Activated B cell treated with CpG ODN at 0.5 μM for 24 hours (primary cell): ENCODE measurements at regions not wholly inside any gene's neighbourhood (a gene's known extent, or its start where the extent isn't known, plus 50 kb on each side); places are given as distances from the start of the nearest gene placed in this dataset.

Source experiments
- ATAC-seq: fragments of 200-7000 bp; cut with Tn5 transposase; one replicate; pipeline ENCODE4 v1.10.0; 2021; ENCODE audit warnings: low read depth, mild to moderate bottlenecking, moderate library complexity
- CTCF ChIA-PET: fragments of 350-600 bp; sonication (Branson Sonifier 250); formaldehyde crosslinking; loops from one replicate; lab custom pipeline; 2021; ENCODE audit warnings: antibody characterized with exemption; lab: Charles Lee
- POLR2A ChIA-PET: fragments of 350-600 bp; sonication (Branson Sonifier 250); formaldehyde crosslinking; loops from one replicate; lab custom pipeline; 2021; ENCODE audit warnings: antibody characterized with exemption; lab: Charles Lee
- DNase-seq: peaks from one replicate; pipeline ENCODE4 v3.0.0; 2022
- H3K27ac Mint-ChIP-seq: one replicate; pipeline ENCODE4 v1.8.0; 2020; ENCODE audit warnings: mixed read lengths
- H3K27me3 Mint-ChIP-seq: one replicate; pipeline ENCODE4 v1.8.0; 2021; ENCODE audit warnings: mixed read lengths
- H3K36me3 Mint-ChIP-seq: one replicate; pipeline ENCODE4 v1.8.0; 2021; ENCODE audit warnings: low read depth, mixed read lengths
- H3K4me1 Mint-ChIP-seq: one replicate; pipeline ENCODE4 v1.8.0; 2021; ENCODE audit warnings: mixed read lengths
- H3K4me3 Mint-ChIP-seq: one replicate; pipeline ENCODE4 v1.8.0; 2020; ENCODE audit warnings: mild to moderate bottlenecking, mixed read lengths
- H3K9me3 Mint-ChIP-seq: one replicate; pipeline ENCODE4 v1.8.0; 2020; ENCODE audit warnings: mixed read lengths
- CTCF ChIP-seq: fragments of 200-600 bp; IDR thresholded peaks from one replicate; pipeline ENCODE4 v1.8.0; 2022; ENCODE audit warnings: antibody characterized with exemption, mild to moderate bottlenecking
- intact Hi-C: fragments of 100-400 bp; cut with micrococcal nuclease; formaldehyde crosslinking; loops from one replicate; pipeline ENCODE4 v1.15.1; 2024

DNA sequence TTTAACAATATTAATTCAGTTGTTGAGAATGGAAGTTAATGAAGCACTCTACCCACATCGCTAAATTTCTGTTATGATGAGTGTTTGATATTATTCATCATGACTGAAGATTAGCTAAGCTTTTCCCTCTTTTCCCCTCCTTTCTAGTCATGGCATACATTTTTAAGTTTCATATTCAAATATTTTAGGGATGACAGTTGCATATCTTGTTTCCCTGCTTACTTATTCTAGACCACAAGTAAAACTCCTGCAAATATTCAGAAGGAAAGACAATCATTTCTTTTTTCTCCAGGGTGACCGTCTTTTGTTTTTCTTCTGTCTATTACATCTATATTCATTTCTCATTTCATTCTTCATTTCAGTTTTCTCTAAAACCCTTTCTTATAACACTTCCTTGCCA is 906.0 kb downstream of the ADGRL2 start:
- ChIA-PET POLR2A (no interaction called here), CTCF (no interaction called here)
- Mint-ChIP-seq H3K4me1 (peaks cover 2% of the 10 kb centered on the region), H3K27me3 (no peaks in the 10 kb centered on the region), H3K27ac (no peak overlapping the region), H3K36me3 (no peaks in the 10 kb centered on the region), H3K4me3 (no peak overlapping the region), H3K9me3 (no peaks in the 10 kb centered on the region)
- DNase-seq (no peak), ATAC-seq (no peak)
- intact Hi-C loops: no loop called here
- no peak for TF ChIP-seq CTCF

DNA sequence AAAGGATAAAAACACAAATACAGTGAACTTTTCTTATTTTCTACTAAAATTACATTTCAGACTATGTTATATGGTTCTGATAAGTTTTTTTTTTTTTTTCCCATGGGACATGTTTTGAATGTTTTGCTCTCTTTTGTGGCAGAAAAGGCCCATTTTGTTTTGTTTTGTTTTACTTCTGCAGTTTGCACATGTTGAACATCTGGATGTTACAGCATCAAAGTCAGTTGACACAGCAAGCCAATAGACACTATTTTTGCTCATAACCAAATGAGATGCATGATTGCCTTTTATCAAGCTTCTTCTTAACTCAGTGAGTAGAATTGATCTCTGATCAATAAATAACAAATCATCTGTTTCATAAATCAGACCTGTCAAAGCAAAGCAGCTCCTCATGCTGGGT is 904.2 kb downstream of the ADGRL2 start:
- Mint-ChIP-seq H3K27me3 (no peaks in the 10 kb centered on the region), H3K4me1 (peaks cover 2% of the 10 kb centered on the region), H3K9me3 (no peaks in the 10 kb centered on the region), H3K27ac (no peak overlapping the region), H3K36me3 (no peaks in the 10 kb centered on the region), H3K4me3 (no peak overlapping the region)
- DNase-seq (no peak), ATAC-seq (no peak)
- no peak for TF ChIP-seq CTCF
- POLR2A ChIA-PET: no interaction called here
- intact Hi-C loops: no loop called here
- CTCF ChIA-PET: no interaction called here

GRCh38 chr1:82704393-82704792 is 903.7 kb downstream of the ADGRL2 start:
- H3K27ac Mint-ChIP-seq: no peak overlapping the region
- intact Hi-C loops: no loop called here
- peaks cover 2% of the 10 kb centered on the region for H3K4me1 Mint-ChIP-seq
- no peak for ATAC-seq
- H3K9me3 Mint-ChIP-seq: no peaks in the 10 kb centered on the region
- POLR2A ChIA-PET: no interaction called here
- CTCF ChIA-PET: no interaction called here
- no peak overlapping the region for H3K4me3 Mint-ChIP-seq
- no peaks in the 10 kb centered on the region for H3K36me3 Mint-ChIP-seq
- TF ChIP-seq CTCF: no peak
- DNase-seq: no peak
- H3K27me3 Mint-ChIP-seq: no peaks in the 10 kb centered on the region

DNA sequence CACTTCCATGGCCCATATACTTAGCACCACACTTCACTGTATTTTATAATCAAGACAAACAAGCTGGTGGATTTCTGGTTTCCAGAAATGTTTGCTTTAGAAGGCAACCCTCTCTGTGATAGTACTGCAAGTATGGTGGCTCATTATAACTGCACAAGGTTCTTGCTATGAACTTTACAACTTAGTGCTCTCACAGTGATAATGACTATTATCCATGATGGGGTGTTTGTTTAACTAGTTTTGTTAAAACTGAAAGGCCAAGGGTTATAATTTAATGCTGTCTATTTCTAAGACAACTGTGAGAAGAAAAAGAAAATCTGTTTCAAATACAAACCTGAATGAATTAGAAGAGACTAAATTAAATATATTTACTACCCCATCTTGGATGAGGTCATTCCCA is 903.2 kb downstream of the ADGRL2 start:
- TF ChIP-seq CTCF: no peak
- intact Hi-C loops: no loop called here
- Mint-ChIP-seq H3K36me3 (no peaks in the 10 kb centered on the region), H3K9me3 (no peaks in the 10 kb centered on the region), H3K27ac (no peak overlapping the region), H3K4me3 (no peak overlapping the region), H3K4me1 (peaks cover 2% of the 10 kb centered on the region), H3K27me3 (no peaks in the 10 kb centered on the region)
- ChIA-PET CTCF (no interaction called here), POLR2A (no interaction called here)
- DNase-seq (no peak), ATAC-seq (no peak)

GRCh38 chr1:82700476-82700875 is 899.7 kb downstream of the ADGRL2 start:
- Mint-ChIP-seq H3K4me3 (no peak overlapping the region), H3K4me1 (peaks cover 2% of the 10 kb centered on the region), H3K27me3 (no peaks in the 10 kb centered on the region), H3K27ac (no peak overlapping the region), H3K9me3 (no peaks in the 10 kb centered on the region), H3K36me3 (no peaks in the 10 kb centered on the region)
- intact Hi-C loops: no loop called here
- no peak for TF ChIP-seq CTCF
- DNase-seq (no peak), ATAC-seq (no peak)
- ChIA-PET CTCF (no interaction called here), POLR2A (no interaction called here)
